OCI-LY7 (cell line): ENCODE measurements at regions not wholly inside any gene's neighbourhood (a gene's known extent, or its start where the extent isn't known, plus 50 kb on each side); places are given as distances from the start of the nearest gene placed in this dataset.

Source experiments
- BruUV-seq: library from RNA; stranded (reverse); fragments of 400-500 nt; replicated peaks from 2 replicates; lab custom pipeline; 2021; lab: Mats Ljungman, UMichigan
- CTCF ChIA-PET: fragments of 300-600 bp; sonication (Branson Sonifier 250); formaldehyde crosslinking; loops from one replicate; lab custom pipeline; 2022; ENCODE audit warnings: antibody characterized with exemption; ENCODE audit not compliant: unreplicated experiment; lab: Charles Lee
- POLR2A ChIA-PET: fragments of 300-600 bp; sonication (Branson Sonifier 250); formaldehyde crosslinking; loops from one replicate; lab custom pipeline; 2022; ENCODE audit warnings: antibody characterized with exemption; lab: Charles Lee
- DNase-seq: peaks from one replicate; pipeline ENCODE4 v3.0.0-alpha.2; 2015; ENCODE audit warnings: low spot score
- H2AFZ ChIP-seq: fragments of 200-600 bp; sonication (generic), shearing (Covaris generic); 2 replicates; pipeline ENCODE4 v1.6.1; 2014; ENCODE audit warnings: mild to moderate bottlenecking, antibody characterized with exemption, low read length, moderate library complexity
- H3K27ac ChIP-seq: fragments of 200-600 bp; sonication (generic); 2 replicates; pipeline ENCODE4 v1.5.1; 2014; ENCODE audit warnings: mixed run types, low read depth, mild to moderate bottlenecking, moderate library complexity, low read length, inconsistent platforms; ENCODE audit not compliant: poor library complexity, severe bottlenecking
- H3K36me3 ChIP-seq: fragments of 200-600 bp; sonication (generic); 2 replicates; pipeline ENCODE4 v1.6.1; 2014; ENCODE audit warnings: mild to moderate bottlenecking, antibody characterized with exemption, low read length, moderate library complexity, mixed read lengths; ENCODE audit not compliant: insufficient read depth
- H3K4me1 ChIP-seq: fragments of 200-600 bp; sonication (generic); 2 replicates; pipeline ENCODE4 v1.5.1; 2014; ENCODE audit warnings: mild to moderate bottlenecking, low read length; ENCODE audit not compliant: insufficient read depth, poor library complexity, severe bottlenecking
- H3K4me2 ChIP-seq: fragments of 200-600 bp; sonication (generic); 2 replicates; pipeline ENCODE4 v1.6.1; 2014; ENCODE audit warnings: mild to moderate bottlenecking, low read length
- H3K4me3 ChIP-seq: fragments of 200-600 bp; sonication (generic); 2 replicates; pipeline ENCODE4 v1.5.1; 2014; ENCODE audit warnings: mild to moderate bottlenecking, low read depth, low read length; ENCODE audit not compliant: poor library complexity, severe bottlenecking
- H3K79me2 ChIP-seq: fragments of 200-600 bp; sonication (generic); 2 replicates; pipeline ENCODE4 v1.6.1; 2016; ENCODE audit warnings: low read depth, mild to moderate bottlenecking, low read length, moderate library complexity, mixed read lengths; ENCODE audit not compliant: insufficient read depth
- H3K9me2 ChIP-seq: fragments of 200-600 bp; sonication (generic); 2 replicates; pipeline ENCODE4 v1.6.1; 2016; ENCODE audit warnings: mild to moderate bottlenecking, low read length, mixed read lengths; ENCODE audit not compliant: insufficient read depth
- H3K9me3 ChIP-seq: fragments of 200-600 bp; sonication (generic); 2 replicates; pipeline ENCODE4 v1.6.1; 2014; ENCODE audit warnings: mild to moderate bottlenecking, mixed run types, low read length, mixed read lengths
- H4K20me1 ChIP-seq: fragments of 200-600 bp; sonication (generic); 2 replicates; pipeline ENCODE4 v1.6.1; 2014; ENCODE audit warnings: mild to moderate bottlenecking, antibody characterized with exemption, low read length, moderate library complexity, mixed read lengths; ENCODE audit not compliant: insufficient read depth
- CTCF ChIP-seq: fragments of 200-600 bp; sonication (generic); conservative IDR thresholded peaks from 2 replicates; pipeline ENCODE4 v1.5.1; 2014; ENCODE audit warnings: mild to moderate bottlenecking, antibody characterized with exemption, low read length, moderate library complexity, mixed read lengths
- EZH2phosphoT487 ChIP-seq: fragments of 200-600 bp; sonication (generic); IDR thresholded peaks from 2 replicates; pipeline ENCODE4 v1.6.1; 2018; ENCODE audit warnings: low read depth, borderline replicate concordance, mild to moderate bottlenecking, mixed run types, antibody characterized with exemption, low read length, moderate library complexity, mixed read lengths
- intact Hi-C: fragments of 100-400 bp; cut with micrococcal nuclease; formaldehyde crosslinking; loops from one replicate; pipeline ENCODE4 v1.10.0; 2022; ENCODE audit not compliant: unreplicated experiment

GRCh38 chr10:120993089-120993488 lies 141.9 kb downstream of the WDR11 start:
- Histone ChIP-seq H3K9me2 (no peaks in the 10 kb centered on the region), H3K4me3 (no peak overlapping the region), H3K36me3 (no peaks in the 10 kb centered on the region), H3K79me2 (no peaks in the 10 kb centered on the region), H3K4me2 (no peak overlapping the region), H2AFZ (no peak overlapping the region), H4K20me1 (no peaks in the 10 kb centered on the region), H3K27ac (no peak overlapping the region), H3K9me3 (no peaks in the 10 kb centered on the region), H3K4me1 (no peaks in the 10 kb centered on the region)
- intact Hi-C loops: no loop called here
- ChIA-PET POLR2A (no interaction called here), CTCF (no interaction called here)
- no peak for DNase-seq
- no TSS peak for BruUV-seq
- TF ChIP-seq EZH2phosphoT487: no peak

GRCh38 chr10:120995768-120996167 lies 144.6 kb downstream of the WDR11 start:
- no TSS peak for BruUV-seq
- ChIA-PET CTCF (no interaction called here), POLR2A (no interaction called here)
- no peaks in the 10 kb centered on the region for H3K9me2 ChIP-seq
- no peaks in the 10 kb centered on the region for H3K36me3 ChIP-seq
- no peak overlapping the region for H3K4me3 ChIP-seq
- no peak for TF ChIP-seq CTCF
- TF ChIP-seq EZH2phosphoT487: no peak
- H3K27ac ChIP-seq: no peak overlapping the region
- no peak for DNase-seq
- no peak overlapping the region for H3K4me2 ChIP-seq
- no peaks in the 10 kb centered on the region for H3K4me1 ChIP-seq
- intact Hi-C loops: no loop called here
- no peak overlapping the region for H2AFZ ChIP-seq
- no peaks in the 10 kb centered on the region for H3K79me2 ChIP-seq
- no peaks in the 10 kb centered on the region for H3K9me3 ChIP-seq
- H4K20me1 ChIP-seq: no peaks in the 10 kb centered on the region

GRCh38 chr10:120996456-120997034 lies 145.4 kb downstream of the WDR11 start:
- Histone ChIP-seq H3K4me3 (no peak overlapping the region), H3K9me2 (no peaks in the 10 kb centered on the region), H2AFZ (no peak overlapping the region), H3K79me2 (no peaks in the 10 kb centered on the region), H3K9me3 (no peaks in the 10 kb centered on the region), H3K4me1 (no peaks in the 10 kb centered on the region), H3K36me3 (no peaks in the 10 kb centered on the region), H3K4me2 (no peak overlapping the region), H3K27ac (no peak overlapping the region), H4K20me1 (no peaks in the 10 kb centered on the region)
- CTCF ChIA-PET: no interaction called here
- BruUV-seq: no TSS peak
- no peak for DNase-seq
- TF ChIP-seq CTCF (no peak), EZH2phosphoT487 (no peak)
- POLR2A ChIA-PET: no interaction called here
- intact Hi-C loops: no loop called here
